Ecto neural progenitor cell (in vitro differentiated cells): ENCODE measurements at regions not wholly inside any gene's neighbourhood (a gene's known extent, or its start where the extent isn't known, plus 50 kb on each side); places are given as distances from the start of the nearest gene placed in this dataset.

Experiments
- DNase-seq: peaks from one replicate; pipeline ENCODE4 v3.0.0-alpha.2; 2018; ENCODE audit warnings: low spot score

- peak; percentile 32 for DNase-seq
These were observed 156.1 kb downstream of the DLL1 start for GRCh38 chr6:170134471-170135440.

- DNase-seq: peak; percentile 44
These were observed 156.8 kb downstream of the DLL1 start for GRCh38 chr6:170134031-170134470.

GRCh38 chr6:170132561-170132991 is 158.3 kb downstream of the DLL1 start:
- peak; percentile 34 for DNase-seq

GRCh38 chr6:170132011-170132521 is 158.8 kb downstream of the DLL1 start:
- DNase-seq: peak; percentile 29

GRCh38 chr6:170131351-170131750 is 159.5 kb downstream of the DLL1 start:
- peak; percentile 44 for DNase-seq

- no peak for DNase-seq
These were observed 160.1 kb downstream of the DLL1 start for GRCh38 chr6:170130771-170131241.

GRCh38 chr6:170130201-170130621 is 160.7 kb downstream of the DLL1 start:
- peak; percentile 33 for DNase-seq

GRCh38 chr6:170129691-170130171 is 161.1 kb downstream of the DLL1 start:
- DNase-seq: peak; percentile 38

- DNase-seq: peak; percentile 37
These were observed 161.8 kb downstream of the DLL1 start for GRCh38 chr6:170128811-170129681.

GRCh38 chr6:170128346-170128745 is 162.5 kb downstream of the DLL1 start:
- DNase-seq: peak; percentile 32

GRCh38 chr6:170127151-170127550 is 163.7 kb downstream of the DLL1 start:
- peak; percentile 24 for DNase-seq

- DNase-seq: peak; percentile 39
These were observed 165.2 kb downstream of the DLL1 start for GRCh38 chr6:170125456-170126300.

- peak; percentile 26 for DNase-seq
These were observed 166.0 kb downstream of the DLL1 start for GRCh38 chr6:170124836-170125235.

GRCh38 chr6:170124150-170124549 is 166.7 kb downstream of the DLL1 start:
- DNase-seq: no peak

- no peak for DNase-seq
These were observed 168.2 kb downstream of the DLL1 start for GRCh38 chr6:170122651-170123050.

GRCh38 chr6:170117111-170117972 is 173.5 kb downstream of the DLL1 start:
- DNase-seq: peak; percentile 25

- DNase-seq: peak; percentile 39
These were observed 174.2 kb downstream of the DLL1 start for GRCh38 chr6:170116636-170117035.

- DNase-seq: peak; percentile 41
These were observed 175.7 kb downstream of the DLL1 start for GRCh38 chr6:170114956-170115855.
